ENCODE measurements at regions not wholly inside any gene's neighbourhood (a gene's known extent, or its start where the extent isn't known, plus 50 kb on each side); places are given as distances from the start of the nearest gene placed in this dataset.

GRCh38 chr6:165959627-165960026 lies 208.0 kb downstream of the TBXT start:
- H3K36me3 Mint-ChIP-seq: no peaks in the 10 kb centered on the region
- no peaks in the 10 kb centered on the region for H4K20me1 ChIP-seq (ENCODE audit: insufficient read depth, low read length)
- peaks cover 2 to 10% (median 5%) of the 10 kb centered on the region in 7 donors for H3K9me3 Mint-ChIP-seq
- H3K27ac ChIP-seq (ENCODE audit: low read depth in 1 of 2, low read length in 2 of 2): no peak overlapping the region
- no peak overlapping the region for H2AFZ ChIP-seq (ENCODE audit: insufficient read depth, low read depth, low read length, poor library complexity, severe bottlenecking)
- no peak for DNase-seq
- WGBS (ENCODE audit: insufficient coverage): 57% methylated on average over 2 of the region's 5 CpGs
- no peak overlapping the region for H3K27ac Mint-ChIP-seq
- H3K4me1 ChIP-seq (ENCODE audit: control insufficient read depth in 1 of 2, insufficient read depth in 2 of 2, low read length in 2 of 2): no peaks in the 10 kb centered on the region
- intact Hi-C loops (cut with micrococcal nuclease): no loop called here
- no peaks in the 10 kb centered on the region for H3K36me3 ChIP-seq (replicated peaks in 1 of 2; ENCODE audit: control insufficient read depth in 1 of 2, insufficient read depth in 2 of 2, low read length in 2 of 2)
- H3K9ac ChIP-seq (ENCODE audit: insufficient read depth, low read length, poor library complexity, severe bottlenecking): no peak overlapping the region
- no peak overlapping the region for H3K4me2 ChIP-seq (replicated peaks; ENCODE audit: extremely low read depth, low read length, poor library complexity, severe bottlenecking)
- no peak overlapping the region for H3K4me3 Mint-ChIP-seq
- no peaks in the 10 kb centered on the region for H3K27me3 ChIP-seq (ENCODE audit: control insufficient read depth in 2 of 2, insufficient read depth in 2 of 2, low read length in 2 of 2)
- no peak overlapping the region for H3K4me3 ChIP-seq (replicated peaks in 1 of 3; ENCODE audit: low read depth in 2 of 3, low read length in 3 of 3)
- H3K27me3 Mint-ChIP-seq (ENCODE audit: low read depth in 3 of 3): peaks cover 1 to 2% (median 2%) of the 10 kb centered on the region in 3 donors
- H3K4me1 Mint-ChIP-seq: no peaks in the 10 kb centered on the region
- no peak for TF ChIP-seq CTCF (IDR thresholded peaks at IDR 0.05)
- H3K79me2 ChIP-seq (ENCODE audit: insufficient read depth, low read length): no peaks in the 10 kb centered on the region
- H3K9me3 ChIP-seq (replicated peaks in 1 of 2; ENCODE audit: control insufficient read depth in 1 of 2, insufficient read depth in 1 of 2, low read length in 2 of 2): peaks cover 0 to 2% of the 10 kb centered on the region in 2 donors

GRCh38 chr6:165956874-165957273 lies 210.8 kb downstream of the TBXT start:
- no peak overlapping the region for H3K4me3 ChIP-seq (replicated peaks in 1 of 3; ENCODE audit: low read depth in 2 of 3, low read length in 3 of 3)
- H3K27ac ChIP-seq (ENCODE audit: low read depth in 1 of 2, low read length in 2 of 2): no peak overlapping the region
- H2AFZ ChIP-seq (ENCODE audit: insufficient read depth, low read depth, low read length, poor library complexity, severe bottlenecking): no peak overlapping the region
- no peaks in the 10 kb centered on the region for H3K36me3 Mint-ChIP-seq
- no peak overlapping the region for H3K27ac Mint-ChIP-seq
- H3K4me1 ChIP-seq (ENCODE audit: control insufficient read depth in 1 of 2, insufficient read depth in 2 of 2, low read length in 2 of 2): no peaks in the 10 kb centered on the region
- H3K79me2 ChIP-seq (ENCODE audit: insufficient read depth, low read length): no peaks in the 10 kb centered on the region
- no peaks in the 10 kb centered on the region for H3K36me3 ChIP-seq (replicated peaks in 1 of 2; ENCODE audit: control insufficient read depth in 1 of 2, insufficient read depth in 2 of 2, low read length in 2 of 2)
- intact Hi-C loops (cut with micrococcal nuclease): no loop called here
- H3K4me2 ChIP-seq (replicated peaks; ENCODE audit: extremely low read depth, low read length, poor library complexity, severe bottlenecking): no peak overlapping the region
- TF ChIP-seq CTCF (IDR thresholded peaks at IDR 0.05): no peak
- peaks cover 2 to 10% (median 5%) of the 10 kb centered on the region in 7 donors for H3K9me3 Mint-ChIP-seq
- WGBS (ENCODE audit: insufficient coverage): no CpG with 5 or more reads among the region's 1 CpG
- H3K4me3 Mint-ChIP-seq: no peak overlapping the region
- peaks cover 0 to 2% of the 10 kb centered on the region in 2 donors for H3K9me3 ChIP-seq (replicated peaks in 1 of 2; ENCODE audit: control insufficient read depth in 1 of 2, insufficient read depth in 1 of 2, low read length in 2 of 2)
- H3K4me1 Mint-ChIP-seq: no peaks in the 10 kb centered on the region
- H3K9ac ChIP-seq (ENCODE audit: insufficient read depth, low read length, poor library complexity, severe bottlenecking): no peak overlapping the region
- no peaks in the 10 kb centered on the region for H4K20me1 ChIP-seq (ENCODE audit: insufficient read depth, low read length)
- H3K27me3 Mint-ChIP-seq (ENCODE audit: low read depth in 3 of 3): peaks cover 0 to 2% (median under 1%) of the 10 kb centered on the region in 3 donors
- H3K27me3 ChIP-seq (ENCODE audit: control insufficient read depth in 2 of 2, insufficient read depth in 2 of 2, low read length in 2 of 2): no peaks in the 10 kb centered on the region
- DNase-seq: no peak
